DOHH2 (cell line): ENCODE measurements at regions not wholly inside any gene's neighbourhood (a gene's known extent, or its start where the extent isn't known, plus 50 kb on each side); places are given as distances from the start of the nearest gene placed in this dataset.

ENCODE experiments used
- H3F3A ChIP-seq: fragments of 200-600 bp; sonication (generic), shearing (Covaris generic); 2 replicates; pipeline ENCODE4 v1.6.0; 2016; ENCODE audit warnings: antibody characterized with exemption, mild to moderate bottlenecking; ENCODE audit not compliant: control insufficient read depth, insufficient read depth
- H3K27ac ChIP-seq: fragments of 200-600 bp; sonication (generic); 2 replicates; pipeline ENCODE4 v1.5.1; 2014; ENCODE audit warnings: low read depth, mild to moderate bottlenecking, low read length, moderate library complexity
- H3K27me3 ChIP-seq: fragments of 200-600 bp; sonication (generic); 2 replicates; pipeline ENCODE4 v1.6.1; 2014; ENCODE audit warnings: mild to moderate bottlenecking, low read length, mixed read lengths; ENCODE audit not compliant: control insufficient read depth
- H3K36me3 ChIP-seq: fragments of 200-600 bp; sonication (generic); 2 replicates; pipeline ENCODE4 v1.6.1; 2014; ENCODE audit warnings: mild to moderate bottlenecking, low read length, moderate library complexity, mixed read lengths; ENCODE audit not compliant: control insufficient read depth
- H3K4me1 ChIP-seq: fragments of 200-600 bp; sonication (generic); 2 replicates; pipeline ENCODE4 v1.6.1; 2014; ENCODE audit warnings: mild to moderate bottlenecking, low read length, mixed read lengths; ENCODE audit not compliant: control insufficient read depth
- H3K4me2 ChIP-seq: fragments of 200-600 bp; sonication (generic); 2 replicates; pipeline ENCODE4 v1.6.0; 2014; ENCODE audit warnings: mild to moderate bottlenecking, low read length, moderate library complexity
- H3K4me3 ChIP-seq: fragments of 200-600 bp; sonication (generic); 2 replicates; pipeline ENCODE4 v1.5.1; 2014; ENCODE audit warnings: mild to moderate bottlenecking, low read length, mixed read lengths
- H3K79me2 ChIP-seq: fragments of 200-600 bp; sonication (generic); 2 replicates; pipeline ENCODE4 v1.6.1; 2014; ENCODE audit warnings: mild to moderate bottlenecking, low read length, mixed read lengths; ENCODE audit not compliant: control insufficient read depth
- H3K9me2 ChIP-seq: fragments of 200-600 bp; sonication (generic); replicated peaks from 2 replicates; pipeline ENCODE4 v1.6.1; 2014; ENCODE audit warnings: mild to moderate bottlenecking, low read length, mixed read lengths; ENCODE audit not compliant: control insufficient read depth
- H3K9me3 ChIP-seq: fragments of 200-600 bp; sonication (generic); 2 replicates; pipeline ENCODE4 v1.6.1; 2014; ENCODE audit warnings: antibody characterized with exemption, low read length, mixed read lengths; ENCODE audit not compliant: control insufficient read depth, insufficient read depth
- H4K20me1 ChIP-seq: fragments of 200-600 bp; sonication (generic); 2 replicates; pipeline ENCODE4 v1.6.0; 2014; ENCODE audit warnings: low read depth, mild to moderate bottlenecking, antibody characterized with exemption, low read length, moderate library complexity; ENCODE audit not compliant: control insufficient read depth, insufficient read depth
- CTCF ChIP-seq: fragments of 200-600 bp; sonication (generic); IDR thresholded peaks from one replicate; pipeline ENCODE4 v1.5.1; 2014; ENCODE audit warnings: antibody characterized with exemption, mild to moderate bottlenecking, low read depth, low read length; ENCODE audit not compliant: poor library complexity, severe bottlenecking
- EZH2phosphoT487 ChIP-seq: fragments of 200-600 bp; sonication (generic); IDR thresholded peaks from 2 replicates; pipeline ENCODE4 v1.6.1; 2017; ENCODE audit warnings: borderline replicate concordance, mild to moderate bottlenecking, antibody characterized with exemption, low read length, moderate library complexity, mixed read lengths

GRCh38 chr3:188993181-188993580, 178.6 kb upstream of the TPRG1 start:
- H4K20me1 ChIP-seq: no peaks in the 10 kb centered on the region
- peaks cover 7% of the 10 kb centered on the region for H3K27me3 ChIP-seq
- no peaks in the 10 kb centered on the region for H3K79me2 ChIP-seq
- H3K4me1 ChIP-seq: no peaks in the 10 kb centered on the region
- no peak overlapping the region for H3K4me2 ChIP-seq
- H3K27ac ChIP-seq: no peak overlapping the region
- no peak for TF ChIP-seq CTCF
- TF ChIP-seq EZH2phosphoT487: no peak
- H3K9me3 ChIP-seq: no peaks in the 10 kb centered on the region
- H3K36me3 ChIP-seq: no peaks in the 10 kb centered on the region
- no peaks in the 10 kb centered on the region for H3K9me2 ChIP-seq
- H3K4me3 ChIP-seq: no peak overlapping the region
- H3F3A ChIP-seq: no peaks in the 10 kb centered on the region

GRCh38 chr3:189001559-189001958, 170.2 kb upstream of the TPRG1 start:
- Histone ChIP-seq H3F3A (no peaks in the 10 kb centered on the region), H3K79me2 (no peaks in the 10 kb centered on the region), H3K4me1 (no peaks in the 10 kb centered on the region), H3K36me3 (no peaks in the 10 kb centered on the region), H3K9me3 (no peaks in the 10 kb centered on the region), H3K27me3 (peaks cover 3% of the 10 kb centered on the region; the same call in 1 of the 2 replicates), H3K9me2 (no peaks in the 10 kb centered on the region), H3K4me3 (no peak overlapping the region), H3K4me2 (no peak overlapping the region), H4K20me1 (no peaks in the 10 kb centered on the region), H3K27ac (no peak overlapping the region)
- TF ChIP-seq CTCF (no peak), EZH2phosphoT487 (no peak)

- TF ChIP-seq EZH2phosphoT487 (no peak), CTCF (no peak)
- Histone ChIP-seq H4K20me1 (no peaks in the 10 kb centered on the region), H3K9me3 (no peaks in the 10 kb centered on the region)
Measured at GRCh38 chr3:189003410-189003809, 168.4 kb upstream of the TPRG1 start.

More at GRCh38 chr3:189003410-189003809, 168.4 kb upstream of the TPRG1 start:
- no peaks in the 10 kb centered on the region for H3K79me2 ChIP-seq
- no peak overlapping the region for H3K4me2 ChIP-seq
- no peaks in the 10 kb centered on the region for H3K4me1 ChIP-seq
- H3K9me2 ChIP-seq: no peaks in the 10 kb centered on the region
- H3K27ac ChIP-seq: no peak overlapping the region
- no peaks in the 10 kb centered on the region for H3F3A ChIP-seq
- no peaks in the 10 kb centered on the region for H3K27me3 ChIP-seq
- H3K4me3 ChIP-seq: no peak overlapping the region
- H3K36me3 ChIP-seq: no peaks in the 10 kb centered on the region
